ENCODE measurements at regions not wholly inside any gene's neighbourhood (a gene's known extent, or its start where the extent isn't known, plus 50 kb on each side); places are given as distances from the start of the nearest gene placed in this dataset.

DNA sequence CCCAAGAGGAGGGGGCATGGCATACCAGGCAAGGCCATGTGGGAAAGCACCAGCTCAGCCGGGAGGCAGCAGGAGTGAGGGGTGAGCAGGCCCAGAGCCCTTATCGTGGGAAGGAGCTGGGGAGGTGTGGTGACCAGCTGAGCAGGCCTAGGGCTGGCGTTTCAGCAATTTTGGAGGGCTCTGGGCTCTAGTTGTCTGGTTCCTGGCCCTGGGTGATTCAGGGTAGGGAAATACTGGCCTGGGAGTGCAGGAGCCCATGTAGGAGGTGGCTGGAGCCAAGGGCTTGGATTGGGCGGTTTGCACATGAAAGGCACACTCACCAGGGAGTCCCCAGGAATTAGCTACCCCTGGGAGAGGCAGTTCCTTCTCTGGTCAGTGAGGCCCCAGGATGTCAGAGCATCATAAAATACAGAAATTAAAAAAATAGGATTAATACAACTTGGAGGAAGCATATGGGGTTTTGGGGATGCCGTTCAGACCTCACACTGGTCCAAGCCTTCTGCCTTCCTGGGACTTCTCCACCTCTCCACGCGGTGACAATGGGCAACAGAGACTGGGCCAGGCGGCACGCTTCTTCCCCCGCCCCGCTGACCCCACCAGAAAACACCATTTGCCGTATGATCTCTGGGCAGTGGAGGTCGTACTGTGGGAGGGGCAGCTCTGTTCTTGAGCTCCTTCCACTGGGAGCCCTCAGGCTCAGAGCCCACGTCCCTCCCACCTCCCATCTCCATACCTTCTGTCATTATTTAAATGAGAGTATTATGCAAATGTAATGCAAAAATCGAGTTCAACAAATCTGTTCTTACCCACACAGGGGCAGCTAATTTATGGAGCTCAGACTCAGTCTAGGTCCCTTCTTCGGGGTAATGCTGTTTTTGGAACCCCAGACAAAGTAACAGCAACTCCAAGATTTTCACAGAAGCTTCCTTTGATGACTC, 133.0 kb upstream of the FAM20C start:
- no peaks in the 10 kb centered on the region for H3K9me3 Mint-ChIP-seq
- H3K4me3 Mint-ChIP-seq = no peak overlapping the region
- H3K27me3 Mint-ChIP-seq (ENCODE audit: low read depth, poor library complexity) = no peaks in the 10 kb centered on the region
- TF ChIP-seq, protein P1, sequence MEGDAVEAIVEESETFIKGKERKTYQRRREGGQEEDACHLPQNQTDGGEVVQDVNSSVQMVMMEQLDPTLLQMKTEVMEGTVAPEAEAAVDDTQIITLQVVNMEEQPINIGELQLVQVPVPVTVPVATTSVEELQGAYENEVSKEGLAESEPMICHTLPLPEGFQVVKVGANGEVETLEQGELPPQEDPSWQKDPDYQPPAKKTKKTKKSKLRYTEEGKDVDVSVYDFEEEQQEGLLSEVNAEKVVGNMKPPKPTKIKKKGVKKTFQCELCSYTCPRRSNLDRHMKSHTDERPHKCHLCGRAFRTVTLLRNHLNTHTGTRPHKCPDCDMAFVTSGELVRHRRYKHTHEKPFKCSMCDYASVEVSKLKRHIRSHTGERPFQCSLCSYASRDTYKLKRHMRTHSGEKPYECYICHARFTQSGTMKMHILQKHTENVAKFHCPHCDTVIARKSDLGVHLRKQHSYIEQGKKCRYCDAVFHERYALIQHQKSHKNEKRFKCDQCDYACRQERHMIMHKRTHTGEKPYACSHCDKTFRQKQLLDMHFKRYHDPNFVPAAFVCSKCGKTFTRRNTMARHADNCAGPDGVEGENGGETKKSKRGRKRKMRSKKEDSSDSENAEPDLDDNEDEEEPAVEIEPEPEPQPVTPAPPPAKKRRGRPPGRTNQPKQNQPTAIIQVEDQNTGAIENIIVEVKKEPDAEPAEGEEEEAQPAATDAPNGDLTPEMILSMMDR (IDR thresholded peaks at IDR 0.05) = no peak
- no peak overlapping the region for H3K27ac Mint-ChIP-seq
- DNase-seq = no peak
- H3K36me3 Mint-ChIP-seq (ENCODE audit: low read depth) = no peaks in the 10 kb centered on the region
- H3K4me1 Mint-ChIP-seq = peaks cover 31% of the 10 kb centered on the region

DNA sequence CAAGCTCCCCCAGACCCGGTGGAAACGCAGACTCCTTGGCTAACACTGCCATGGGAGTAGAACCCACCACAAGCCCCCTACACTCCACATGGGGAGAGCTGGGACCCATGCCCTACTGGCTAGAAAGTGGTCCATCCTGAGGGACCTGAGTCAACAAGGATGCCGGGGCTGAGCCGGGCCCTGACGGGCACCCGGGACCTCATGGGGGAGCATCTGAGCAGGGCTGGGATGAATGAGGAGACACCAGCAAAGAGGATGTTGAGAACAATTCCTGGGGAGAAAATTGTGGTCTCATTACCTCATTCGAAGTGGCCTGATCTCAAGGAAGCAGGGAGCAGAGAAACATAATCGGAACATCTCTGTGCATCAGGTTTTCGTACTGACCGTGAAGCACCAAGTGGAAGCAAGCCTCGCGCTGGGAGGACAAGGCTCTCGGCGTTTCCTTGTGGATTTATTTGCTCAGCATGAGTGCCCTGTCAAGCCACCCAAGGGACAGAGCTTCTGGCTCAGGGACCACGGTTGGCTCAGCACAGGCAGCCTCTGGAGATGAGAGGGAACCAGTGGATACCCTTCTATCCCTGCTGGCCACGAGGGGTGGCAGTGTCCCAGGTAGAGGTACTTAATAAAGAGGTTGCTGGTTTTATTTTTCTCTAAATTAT, 132.2 kb upstream of the FAM20C start:
- TF ChIP-seq, protein P1 (IDR thresholded peaks at IDR 0.05) = no peak

DNA sequence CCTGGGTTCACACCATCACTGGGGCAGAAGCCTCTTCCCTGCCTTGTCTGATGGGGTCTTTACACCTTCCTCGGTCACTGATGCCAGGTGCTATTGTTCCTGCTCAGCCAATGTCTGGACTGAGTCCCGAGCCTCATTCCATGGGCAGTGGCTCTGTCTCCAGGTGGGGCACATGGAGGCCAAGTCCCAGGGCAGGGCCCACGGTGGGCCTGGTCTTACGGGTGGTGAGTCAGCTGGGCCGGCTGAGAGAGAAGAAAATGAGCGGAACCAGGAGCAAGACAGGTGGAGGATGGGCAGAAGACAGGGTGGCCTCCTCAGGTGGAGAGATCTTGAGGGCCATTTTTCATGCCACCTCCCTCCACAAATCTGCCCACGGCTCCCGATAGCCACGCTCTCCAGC, 131.7 kb upstream of the FAM20C start:
- H3K27me3 Mint-ChIP-seq (ENCODE audit: low read depth, poor library complexity) = no peaks in the 10 kb centered on the region
- H3K9me3 Mint-ChIP-seq = no peaks in the 10 kb centered on the region
- H3K36me3 Mint-ChIP-seq (ENCODE audit: low read depth) = no peaks in the 10 kb centered on the region
- no peak for DNase-seq
- peaks cover 37% of the 10 kb centered on the region for H3K4me1 Mint-ChIP-seq
- TF ChIP-seq, protein P1 (IDR thresholded peaks at IDR 0.05) = no peak
- no peak overlapping the region for H3K4me3 Mint-ChIP-seq
- H3K27ac Mint-ChIP-seq = no peak overlapping the region

More for the DNA sequence above, 132.2 kb upstream of the FAM20C start:
- H3K4me3 Mint-ChIP-seq = no peak overlapping the region
- H3K36me3 Mint-ChIP-seq (ENCODE audit: low read depth) = no peaks in the 10 kb centered on the region
- no peak for DNase-seq
- no peaks in the 10 kb centered on the region for H3K27me3 Mint-ChIP-seq (ENCODE audit: low read depth, poor library complexity)
- no peak overlapping the region for H3K27ac Mint-ChIP-seq
- no peaks in the 10 kb centered on the region for H3K9me3 Mint-ChIP-seq
- peaks cover 39% of the 10 kb centered on the region for H3K4me1 Mint-ChIP-seq

DNA sequence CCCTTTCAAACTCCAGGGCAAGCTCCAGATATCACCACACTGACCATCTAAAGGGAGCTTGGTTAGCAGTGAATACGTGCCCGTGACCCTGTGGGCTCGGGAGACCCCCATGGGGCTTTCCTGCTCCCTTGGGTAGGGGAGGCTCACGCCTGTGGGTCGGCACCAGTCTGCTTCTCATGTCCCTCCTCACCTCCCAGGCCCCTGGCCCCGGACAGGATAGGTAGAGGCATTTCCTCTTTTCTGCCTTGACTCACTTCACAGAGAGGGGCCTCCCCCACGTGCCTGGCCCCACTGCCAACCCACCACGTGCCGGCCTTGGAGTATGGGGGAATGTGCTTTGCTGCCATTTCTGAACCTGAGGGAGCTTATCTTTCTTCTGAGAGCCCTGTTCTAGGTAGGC, 131.3 kb upstream of the FAM20C start:
- TF ChIP-seq, protein P1 (IDR thresholded peaks at IDR 0.05) = no peak
- peaks cover 36% of the 10 kb centered on the region for H3K4me1 Mint-ChIP-seq
- H3K36me3 Mint-ChIP-seq (ENCODE audit: low read depth) = no peaks in the 10 kb centered on the region
- H3K4me3 Mint-ChIP-seq = no peak overlapping the region
- H3K9me3 Mint-ChIP-seq = no peaks in the 10 kb centered on the region
- DNase-seq = no peak
- H3K27me3 Mint-ChIP-seq (ENCODE audit: low read depth, poor library complexity) = no peaks in the 10 kb centered on the region
- H3K27ac Mint-ChIP-seq = peak overlapping the region; percentile 48

DNA sequence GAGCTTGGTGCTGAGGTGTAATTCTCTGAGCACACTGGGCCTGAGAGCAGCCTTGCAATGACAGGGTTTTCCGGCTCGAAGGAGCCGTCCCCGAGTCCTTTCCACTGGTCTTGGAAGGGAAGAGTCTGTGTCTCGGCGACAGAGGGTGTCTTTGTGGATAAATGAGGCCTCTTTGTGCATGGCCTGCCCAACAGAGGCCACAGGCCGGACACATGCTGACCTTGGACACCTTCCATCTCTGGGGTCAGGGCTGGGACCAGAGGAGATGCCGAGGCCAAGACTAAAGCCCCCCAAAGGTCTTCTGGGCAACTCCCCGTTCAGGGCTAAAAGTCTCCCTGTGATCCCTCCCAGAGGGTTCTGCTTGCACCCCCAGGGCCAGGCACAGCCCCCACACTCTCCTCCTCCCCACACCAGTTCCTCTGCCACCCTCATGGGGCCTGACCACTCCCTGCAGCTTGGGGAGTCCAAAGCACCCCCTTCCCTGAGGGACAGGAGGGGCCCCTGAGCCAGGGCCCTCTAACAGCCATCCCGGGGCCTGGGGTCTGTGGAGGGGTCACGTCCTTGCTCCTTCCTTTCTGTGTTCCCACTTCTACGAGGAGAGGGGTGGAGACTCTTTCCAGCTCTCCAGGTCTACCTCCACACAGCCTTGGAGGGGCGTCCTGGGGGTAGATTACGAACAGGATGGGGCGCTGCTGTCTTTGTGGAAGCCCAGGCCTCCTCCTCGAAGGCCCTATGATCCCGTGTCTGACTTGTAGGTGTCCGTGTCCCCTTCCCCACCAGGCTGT, 130.6 kb upstream of the FAM20C start:
- Mint-ChIP-seq H3K9me3 (no peaks in the 10 kb centered on the region), H3K4me1 (peaks cover 41% of the 10 kb centered on the region), H3K27ac (no peak overlapping the region), H3K36me3 (ENCODE audit: low read depth) (no peaks in the 10 kb centered on the region), H3K4me3 (no peak overlapping the region), H3K27me3 (ENCODE audit: low read depth, poor library complexity) (no peaks in the 10 kb centered on the region)
- TF ChIP-seq, protein P1 (IDR thresholded peaks at IDR 0.05) = no peak
- DNase-seq = no peak

All from nephron progenitor cell (in vitro differentiated cells).